ENCODE measurements at regions not wholly inside any gene's neighbourhood (a gene's known extent, or its start where the extent isn't known, plus 50 kb on each side); places are given as distances from the start of the nearest gene placed in this dataset.

DNA sequence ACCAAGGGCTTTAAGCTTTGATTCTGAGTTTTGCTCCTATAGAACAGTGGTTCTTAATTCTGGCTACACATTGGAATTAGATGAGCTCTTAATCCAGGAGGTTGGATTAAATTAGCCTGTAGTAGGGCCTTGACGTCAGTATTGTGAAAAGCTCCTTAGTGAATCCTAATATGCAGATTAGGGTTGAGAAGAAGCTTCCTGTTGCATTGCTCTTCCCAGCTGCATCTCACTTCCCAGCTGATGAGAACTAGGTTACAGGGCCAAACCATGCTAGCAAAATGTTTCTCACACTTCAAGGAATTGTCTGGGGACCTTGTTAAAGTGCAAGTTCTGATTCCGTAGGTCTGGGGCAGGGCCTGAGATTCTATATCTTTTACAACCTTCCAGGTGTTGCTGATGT lies 300.0 kb downstream of the ZSWIM6 start:
- TF ChIP-seq, protein P1, sequence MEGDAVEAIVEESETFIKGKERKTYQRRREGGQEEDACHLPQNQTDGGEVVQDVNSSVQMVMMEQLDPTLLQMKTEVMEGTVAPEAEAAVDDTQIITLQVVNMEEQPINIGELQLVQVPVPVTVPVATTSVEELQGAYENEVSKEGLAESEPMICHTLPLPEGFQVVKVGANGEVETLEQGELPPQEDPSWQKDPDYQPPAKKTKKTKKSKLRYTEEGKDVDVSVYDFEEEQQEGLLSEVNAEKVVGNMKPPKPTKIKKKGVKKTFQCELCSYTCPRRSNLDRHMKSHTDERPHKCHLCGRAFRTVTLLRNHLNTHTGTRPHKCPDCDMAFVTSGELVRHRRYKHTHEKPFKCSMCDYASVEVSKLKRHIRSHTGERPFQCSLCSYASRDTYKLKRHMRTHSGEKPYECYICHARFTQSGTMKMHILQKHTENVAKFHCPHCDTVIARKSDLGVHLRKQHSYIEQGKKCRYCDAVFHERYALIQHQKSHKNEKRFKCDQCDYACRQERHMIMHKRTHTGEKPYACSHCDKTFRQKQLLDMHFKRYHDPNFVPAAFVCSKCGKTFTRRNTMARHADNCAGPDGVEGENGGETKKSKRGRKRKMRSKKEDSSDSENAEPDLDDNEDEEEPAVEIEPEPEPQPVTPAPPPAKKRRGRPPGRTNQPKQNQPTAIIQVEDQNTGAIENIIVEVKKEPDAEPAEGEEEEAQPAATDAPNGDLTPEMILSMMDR (IDR thresholded peaks at IDR 0.05; ENCODE audit: low read depth, low read length) = no peak
- TF ChIP-seq POLR2A (IDR thresholded peaks at IDR 0.05; ENCODE audit: extremely low read depth, insufficient read length) = no peak
- TF ChIP-seq, protein P2, sequence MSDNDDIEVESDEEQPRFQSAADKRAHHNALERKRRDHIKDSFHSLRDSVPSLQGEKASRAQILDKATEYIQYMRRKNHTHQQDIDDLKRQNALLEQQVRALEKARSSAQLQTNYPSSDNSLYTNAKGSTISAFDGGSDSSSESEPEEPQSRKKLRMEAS (IDR thresholded peaks at IDR 0.05; ENCODE audit: low read depth, low read length) = no peak

Measured in NB4 (cell line).